MM.1S (cell line): ENCODE measurements at regions not wholly inside any gene's neighbourhood (a gene's known extent, or its start where the extent isn't known, plus 50 kb on each side); places are given as distances from the start of the nearest gene placed in this dataset.

Experiments used
- EZH2 ChIP-seq: fragments of 300-600 bp; sonication (generic); optimal IDR thresholded peaks from 2 replicates; pipeline ENCODE3; 2017; ENCODE audit warnings: low read depth, mild to moderate bottlenecking, antibody characterized with exemption, low read length, mixed read lengths
- EZH2phosphoT487 ChIP-seq: fragments of 300-600 bp; sonication (generic); IDR thresholded peaks from 2 replicates; pipeline ENCODE4 v1.6.1; 2018; ENCODE audit warnings: antibody characterized with exemption, low read length
- TF ChIP-seq, protein P1 (sequence below): fragments of 300-600 bp; sonication (generic); IDR thresholded peaks from 2 replicates; pipeline ENCODE4 v1.5.1; 2016; ENCODE audit warnings: antibody characterized with exemption, low read length, mixed read lengths

DNA sequence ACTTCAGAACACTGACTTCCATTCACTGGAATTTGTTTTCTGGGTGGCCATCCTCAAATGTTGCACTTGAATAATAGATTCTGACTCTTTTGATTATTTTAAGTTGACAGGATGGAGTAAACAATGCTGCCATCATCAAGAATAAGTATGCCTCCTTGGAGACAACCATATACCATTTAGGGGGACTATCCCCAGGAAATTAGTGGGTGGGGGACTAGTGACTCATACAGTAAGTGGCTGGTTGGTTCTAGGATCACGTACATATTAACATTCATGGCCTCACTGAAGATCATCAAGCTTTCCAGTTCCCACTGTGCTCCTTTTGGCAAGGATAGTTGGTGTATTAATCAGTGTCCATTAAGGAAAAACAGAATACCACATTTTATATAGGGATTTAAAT is 615.2 kb downstream of the CCSER2 start:
- TF ChIP-seq, protein P1, sequence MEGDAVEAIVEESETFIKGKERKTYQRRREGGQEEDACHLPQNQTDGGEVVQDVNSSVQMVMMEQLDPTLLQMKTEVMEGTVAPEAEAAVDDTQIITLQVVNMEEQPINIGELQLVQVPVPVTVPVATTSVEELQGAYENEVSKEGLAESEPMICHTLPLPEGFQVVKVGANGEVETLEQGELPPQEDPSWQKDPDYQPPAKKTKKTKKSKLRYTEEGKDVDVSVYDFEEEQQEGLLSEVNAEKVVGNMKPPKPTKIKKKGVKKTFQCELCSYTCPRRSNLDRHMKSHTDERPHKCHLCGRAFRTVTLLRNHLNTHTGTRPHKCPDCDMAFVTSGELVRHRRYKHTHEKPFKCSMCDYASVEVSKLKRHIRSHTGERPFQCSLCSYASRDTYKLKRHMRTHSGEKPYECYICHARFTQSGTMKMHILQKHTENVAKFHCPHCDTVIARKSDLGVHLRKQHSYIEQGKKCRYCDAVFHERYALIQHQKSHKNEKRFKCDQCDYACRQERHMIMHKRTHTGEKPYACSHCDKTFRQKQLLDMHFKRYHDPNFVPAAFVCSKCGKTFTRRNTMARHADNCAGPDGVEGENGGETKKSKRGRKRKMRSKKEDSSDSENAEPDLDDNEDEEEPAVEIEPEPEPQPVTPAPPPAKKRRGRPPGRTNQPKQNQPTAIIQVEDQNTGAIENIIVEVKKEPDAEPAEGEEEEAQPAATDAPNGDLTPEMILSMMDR = no peak
- TF ChIP-seq EZH2 = no peak
- TF ChIP-seq EZH2phosphoT487 = no peak
